ENCODE measurements at regions not wholly inside any gene's neighbourhood (a gene's known extent, or its start where the extent isn't known, plus 50 kb on each side); places are given as distances from the start of the nearest gene placed in this dataset.

- Histone ChIP-seq H3K27ac (no peak overlapping the region), H3K9me3 (no peaks in the 10 kb centered on the region), H3K36me3 (no peaks in the 10 kb centered on the region), H3K4me3 (no peak overlapping the region), H3K4me1 (ENCODE audit: insufficient read depth) (peaks cover 2% of the 10 kb centered on the region), H3K27me3 (no peaks in the 10 kb centered on the region)
- 11 to 13% (median 11%) methylated on average over 2 of the region's 2 CpGs for WGBS, 3 donors
- no peak for TF ChIP-seq EP300 (IDR thresholded peaks at IDR 0.05)
- TF ChIP-seq POLR2A (IDR thresholded peaks at IDR 0.05) = no peak
- TF ChIP-seq, protein P1, sequence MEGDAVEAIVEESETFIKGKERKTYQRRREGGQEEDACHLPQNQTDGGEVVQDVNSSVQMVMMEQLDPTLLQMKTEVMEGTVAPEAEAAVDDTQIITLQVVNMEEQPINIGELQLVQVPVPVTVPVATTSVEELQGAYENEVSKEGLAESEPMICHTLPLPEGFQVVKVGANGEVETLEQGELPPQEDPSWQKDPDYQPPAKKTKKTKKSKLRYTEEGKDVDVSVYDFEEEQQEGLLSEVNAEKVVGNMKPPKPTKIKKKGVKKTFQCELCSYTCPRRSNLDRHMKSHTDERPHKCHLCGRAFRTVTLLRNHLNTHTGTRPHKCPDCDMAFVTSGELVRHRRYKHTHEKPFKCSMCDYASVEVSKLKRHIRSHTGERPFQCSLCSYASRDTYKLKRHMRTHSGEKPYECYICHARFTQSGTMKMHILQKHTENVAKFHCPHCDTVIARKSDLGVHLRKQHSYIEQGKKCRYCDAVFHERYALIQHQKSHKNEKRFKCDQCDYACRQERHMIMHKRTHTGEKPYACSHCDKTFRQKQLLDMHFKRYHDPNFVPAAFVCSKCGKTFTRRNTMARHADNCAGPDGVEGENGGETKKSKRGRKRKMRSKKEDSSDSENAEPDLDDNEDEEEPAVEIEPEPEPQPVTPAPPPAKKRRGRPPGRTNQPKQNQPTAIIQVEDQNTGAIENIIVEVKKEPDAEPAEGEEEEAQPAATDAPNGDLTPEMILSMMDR (IDR thresholded peaks at IDR 0.05) = no peak
- intact Hi-C loops (cut with DNase I) = no loop called here
- DNase-seq = no peak
Observed at GRCh38 chr12:30023186-30023585, 239.4 kb upstream of the TMTC1 start.

DNA sequence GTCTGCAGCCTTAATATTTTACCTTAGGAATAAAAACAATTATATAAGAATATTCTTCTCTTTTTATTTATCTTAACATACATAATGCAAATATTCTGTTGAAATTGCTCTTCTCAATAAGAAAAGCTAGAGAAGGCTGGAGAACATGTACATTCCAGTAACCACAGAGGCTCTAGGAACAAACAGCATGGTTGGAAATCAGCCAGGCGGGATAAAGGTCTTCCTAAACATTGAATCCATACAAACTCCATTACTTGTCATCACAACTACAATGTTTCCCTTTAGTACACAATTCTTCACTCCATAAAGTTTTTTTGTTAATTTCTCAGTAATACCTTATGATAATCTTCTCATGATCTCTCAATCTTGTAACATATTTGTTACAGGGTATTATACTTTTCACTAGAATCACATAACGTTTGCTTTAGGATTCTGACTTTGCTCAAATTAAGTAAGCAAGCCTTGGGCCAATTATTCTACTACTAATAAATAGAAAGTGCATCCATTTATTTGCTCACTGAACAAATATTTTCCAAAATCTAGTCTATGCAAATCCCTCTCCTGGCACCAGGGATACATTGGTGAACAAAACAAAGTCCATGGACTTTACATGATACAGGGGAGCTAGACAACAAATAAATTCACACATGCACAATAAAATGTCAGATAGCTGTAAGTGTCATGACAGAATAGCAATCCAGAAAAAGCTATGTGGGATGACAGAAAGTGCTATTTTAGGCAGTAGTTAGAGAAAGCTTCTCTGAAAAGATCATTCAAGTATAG lies 237.5 kb upstream of the TMTC1 start:
- no peaks in the 10 kb centered on the region for H3K9me3 ChIP-seq
- peaks cover 2% of the 10 kb centered on the region for H3K4me1 ChIP-seq (ENCODE audit: insufficient read depth)
- WGBS, 3 donors = 56 to 58% (median 56%) methylated on average over 2 of the region's 2 CpGs
- DNase-seq = no peak
- intact Hi-C loops (cut with DNase I) = no loop called here
- TF ChIP-seq POLR2A (IDR thresholded peaks at IDR 0.05) = no peak
- TF ChIP-seq, protein P1 (IDR thresholded peaks at IDR 0.05) = no peak
- TF ChIP-seq EP300 (IDR thresholded peaks at IDR 0.05) = no peak
- no peaks in the 10 kb centered on the region for H3K27me3 ChIP-seq
- H3K4me3 ChIP-seq = no peak overlapping the region
- no peaks in the 10 kb centered on the region for H3K36me3 ChIP-seq
- H3K27ac ChIP-seq = no peak overlapping the region

GRCh38 chr12:30019366-30020140 lies 235.8 kb upstream of the TMTC1 start:
- H3K27ac ChIP-seq = no peak overlapping the region
- no peak overlapping the region for H3K4me3 ChIP-seq
- no peak for TF ChIP-seq EP300 (IDR thresholded peaks at IDR 0.05)
- TF ChIP-seq POLR2A (IDR thresholded peaks at IDR 0.05) = no peak
- TF ChIP-seq, protein P1 (IDR thresholded peaks at IDR 0.05) = no peak
- no peaks in the 10 kb centered on the region for H3K36me3 ChIP-seq
- intact Hi-C loops (cut with DNase I) = no loop called here
- WGBS, 3 donors = 71 to 83% (median 78%) methylated on average over 4 of the region's 4 CpGs
- H3K27me3 ChIP-seq = no peaks in the 10 kb centered on the region
- H3K4me1 ChIP-seq (ENCODE audit: insufficient read depth) = peaks cover 2% of the 10 kb centered on the region
- no peaks in the 10 kb centered on the region for H3K9me3 ChIP-seq
- no peak for DNase-seq

- no peaks in the 10 kb centered on the region for H3K36me3 ChIP-seq
- TF ChIP-seq EP300 (IDR thresholded peaks at IDR 0.05) (no peak), POLR2A (IDR thresholded peaks at IDR 0.05) (no peak)
- TF ChIP-seq, protein P1 (IDR thresholded peaks at IDR 0.05) = no peak
- intact Hi-C loops (cut with DNase I) = no loop called here
- H3K4me3 ChIP-seq = no peak overlapping the region
- H3K27me3 ChIP-seq = no peaks in the 10 kb centered on the region
- H3K9me3 ChIP-seq = no peaks in the 10 kb centered on the region
- no peak overlapping the region for H3K27ac ChIP-seq
- no peaks in the 10 kb centered on the region for H3K4me1 ChIP-seq (ENCODE audit: insufficient read depth)
- 94 to 96% (median 96%) methylated on average over 10 of the region's 10 CpGs for WGBS, 3 donors
- no peak for DNase-seq
Observed at GRCh38 chr12:30016540-30017055, 232.9 kb upstream of the TMTC1 start.

All from ovary (tissue), 7 donors.